Inflammatory macrophage (primary cell): ENCODE measurements at regions not wholly inside any gene's neighbourhood (a gene's known extent, or its start where the extent isn't known, plus 50 kb on each side); places are given as distances from the start of the nearest gene placed in this dataset.
"Not testable (repeated sequence)": the region's sequence is repeated elsewhere in the genome, so short reads cannot be mapped to it uniquely, and the experiment has no call there.

Experiments used
- DNase-seq, 2 donors: peaks; one replicate each; pipeline ENCODE4 v3.0.0-alpha.2; 2020 to 2022

GRCh38 chr17:63082273-63082861 is 116.3 kb downstream of the TANC2 start:
- DNase-seq = peak; percentile 28 to 45

GRCh38 chr17:63082952-63083351 is 116.9 kb downstream of the TANC2 start:
- peak in 1 of 2 donors; percentile 7 for DNase-seq

- DNase-seq = no peak
Observed at GRCh38 chr17:63086483-63087185, 120.6 kb downstream of the TANC2 start.

- DNase-seq = not testable (repeated sequence)
Observed at GRCh38 chr17:63090358-63091114, 124.5 kb downstream of the TANC2 start.

GRCh38 chr17:63091909-63092308 is 125.9 kb downstream of the TANC2 start:
- DNase-seq = not testable (repeated sequence)

- no peak for DNase-seq
Observed at GRCh38 chr17:63094631-63095030, 128.6 kb downstream of the TANC2 start.

- peak in 1 of 2 donors; percentile 14 for DNase-seq
Observed at GRCh38 chr17:63095459-63095858, 129.4 kb downstream of the TANC2 start.

GRCh38 chr17:63095879-63096278 is 129.8 kb downstream of the TANC2 start:
- no peak for DNase-seq

- no peak for DNase-seq
Observed at GRCh38 chr17:63096426-63096825, 130.4 kb downstream of the TANC2 start.

- no peak for DNase-seq
Observed at GRCh38 chr17:63099425-63099824, 133.4 kb downstream of the TANC2 start.

- DNase-seq = no peak
Observed at GRCh38 chr17:63102034-63102433, 136.0 kb downstream of the TANC2 start.

GRCh38 chr17:63106050-63106449 is 140.0 kb downstream of the TANC2 start:
- no peak for DNase-seq

- DNase-seq = no peak
Observed at GRCh38 chr17:63109661-63110060, 143.6 kb downstream of the TANC2 start.

- peak; percentile 34 to 35 for DNase-seq
Observed at GRCh38 chr17:63113167-63113566, 147.1 kb downstream of the TANC2 start.

- no peak for DNase-seq
Observed at GRCh38 chr17:63116228-63116627, 150.2 kb downstream of the TANC2 start.

GRCh38 chr17:63116967-63117830 is 151.2 kb downstream of the TANC2 start:
- no peak for DNase-seq

- peak in 1 of 2 donors; percentile 9 for DNase-seq
Observed at GRCh38 chr17:63120406-63120805, 154.4 kb downstream of the TANC2 start.

- no peak for DNase-seq
Observed at GRCh38 chr17:63124536-63124935, 158.5 kb downstream of the TANC2 start.

- DNase-seq = no peak
Observed at GRCh38 chr17:63124958-63125357, 158.9 kb downstream of the TANC2 start.

- DNase-seq = no peak
Observed at GRCh38 chr17:63125987-63126386, 160.0 kb downstream of the TANC2 start.

GRCh38 chr17:63126607-63127006 is 160.6 kb downstream of the TANC2 start:
- no peak for DNase-seq

- no peak for DNase-seq
Observed at GRCh38 chr17:63132459-63132911, 166.4 kb downstream of the TANC2 start.

GRCh38 chr17:63133491-63133890 is 167.5 kb downstream of the TANC2 start:
- DNase-seq = no peak
